ENCODE measurements at regions not wholly inside any gene's neighbourhood (a gene's known extent, or its start where the extent isn't known, plus 50 kb on each side); places are given as distances from the start of the nearest gene placed in this dataset.
"Not testable (repeated sequence)": the region's sequence is repeated elsewhere in the genome, so short reads cannot be mapped to it uniquely, and the experiment has no call there.

DNA sequence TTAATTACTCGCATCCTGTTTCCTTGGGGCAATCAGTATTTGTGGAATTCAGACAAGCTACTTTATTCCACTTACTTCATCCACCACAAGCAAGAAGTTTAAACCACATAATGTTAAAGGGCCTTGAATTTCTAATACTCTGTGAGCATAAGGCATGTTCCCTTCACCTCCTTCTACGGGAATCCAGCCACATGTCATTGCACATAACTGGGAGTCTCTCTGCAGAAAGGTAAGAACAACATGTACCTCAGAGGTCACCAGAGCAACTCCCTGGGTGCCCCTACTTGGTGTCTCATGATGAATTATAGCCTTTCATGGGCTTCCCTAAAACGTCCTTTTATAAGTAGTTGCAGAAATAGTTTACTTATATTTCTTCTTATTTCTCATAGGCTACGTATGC is 553.2 kb downstream of the DTWD2 start:
- H3K4me3 ChIP-seq (ENCODE audit: low read depth, low read length): no peak overlapping the region
- TF ChIP-seq, protein P1, sequence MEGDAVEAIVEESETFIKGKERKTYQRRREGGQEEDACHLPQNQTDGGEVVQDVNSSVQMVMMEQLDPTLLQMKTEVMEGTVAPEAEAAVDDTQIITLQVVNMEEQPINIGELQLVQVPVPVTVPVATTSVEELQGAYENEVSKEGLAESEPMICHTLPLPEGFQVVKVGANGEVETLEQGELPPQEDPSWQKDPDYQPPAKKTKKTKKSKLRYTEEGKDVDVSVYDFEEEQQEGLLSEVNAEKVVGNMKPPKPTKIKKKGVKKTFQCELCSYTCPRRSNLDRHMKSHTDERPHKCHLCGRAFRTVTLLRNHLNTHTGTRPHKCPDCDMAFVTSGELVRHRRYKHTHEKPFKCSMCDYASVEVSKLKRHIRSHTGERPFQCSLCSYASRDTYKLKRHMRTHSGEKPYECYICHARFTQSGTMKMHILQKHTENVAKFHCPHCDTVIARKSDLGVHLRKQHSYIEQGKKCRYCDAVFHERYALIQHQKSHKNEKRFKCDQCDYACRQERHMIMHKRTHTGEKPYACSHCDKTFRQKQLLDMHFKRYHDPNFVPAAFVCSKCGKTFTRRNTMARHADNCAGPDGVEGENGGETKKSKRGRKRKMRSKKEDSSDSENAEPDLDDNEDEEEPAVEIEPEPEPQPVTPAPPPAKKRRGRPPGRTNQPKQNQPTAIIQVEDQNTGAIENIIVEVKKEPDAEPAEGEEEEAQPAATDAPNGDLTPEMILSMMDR (conservative IDR thresholded peaks at IDR 0.05; ENCODE audit: low read depth, low read length): no peak
- no peak for DNase-seq (ENCODE audit: low read depth)

DNA sequence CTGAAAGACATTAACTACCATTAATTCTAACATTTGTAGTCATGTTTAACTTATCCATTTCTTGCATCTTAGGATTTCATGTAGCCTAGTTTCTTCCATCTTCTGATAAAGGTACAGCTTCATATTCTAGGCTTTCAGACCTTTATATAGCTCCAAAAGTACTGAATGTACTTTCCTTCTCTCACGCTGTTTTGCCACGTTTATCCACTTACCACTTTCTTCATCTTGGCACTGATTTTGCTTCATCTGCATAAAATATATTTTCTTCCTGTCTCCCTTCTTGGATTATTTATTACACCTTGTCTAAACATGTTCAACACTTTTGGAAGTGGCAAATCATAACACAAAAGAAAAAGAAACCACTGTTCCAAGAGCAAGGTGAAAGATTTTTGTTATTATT is 553.8 kb downstream of the DTWD2 start:
- DNase-seq (ENCODE audit: low read depth): no peak
- no peak overlapping the region for H3K4me3 ChIP-seq (ENCODE audit: low read depth, low read length)
- TF ChIP-seq, protein P1 (conservative IDR thresholded peaks at IDR 0.05; ENCODE audit: low read depth, low read length): no peak

DNA sequence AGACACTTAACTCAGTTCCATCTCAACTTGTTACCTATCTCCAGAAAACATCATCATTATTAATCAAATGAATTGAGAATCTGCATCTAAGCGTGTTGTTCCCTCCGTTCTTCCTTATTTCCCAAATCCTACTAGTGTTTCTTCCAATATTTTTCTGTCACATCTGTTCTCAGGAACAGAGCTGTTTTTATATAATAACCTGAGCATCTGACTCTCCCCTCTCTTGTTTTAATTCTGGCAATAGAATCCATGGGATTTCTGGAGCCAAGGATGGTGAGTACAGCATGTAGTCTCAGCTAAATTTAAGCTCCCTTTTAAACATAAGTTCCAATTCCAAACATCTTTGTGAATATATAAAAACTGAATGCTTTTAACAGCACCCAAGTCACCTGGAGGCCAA is 558.3 kb downstream of the DTWD2 start:
- H3K4me3 ChIP-seq (ENCODE audit: low read depth, low read length): no peak overlapping the region
- no peak for DNase-seq (ENCODE audit: low read depth)
- TF ChIP-seq, protein P1 (conservative IDR thresholded peaks at IDR 0.05; ENCODE audit: low read depth, low read length): no peak

DNA sequence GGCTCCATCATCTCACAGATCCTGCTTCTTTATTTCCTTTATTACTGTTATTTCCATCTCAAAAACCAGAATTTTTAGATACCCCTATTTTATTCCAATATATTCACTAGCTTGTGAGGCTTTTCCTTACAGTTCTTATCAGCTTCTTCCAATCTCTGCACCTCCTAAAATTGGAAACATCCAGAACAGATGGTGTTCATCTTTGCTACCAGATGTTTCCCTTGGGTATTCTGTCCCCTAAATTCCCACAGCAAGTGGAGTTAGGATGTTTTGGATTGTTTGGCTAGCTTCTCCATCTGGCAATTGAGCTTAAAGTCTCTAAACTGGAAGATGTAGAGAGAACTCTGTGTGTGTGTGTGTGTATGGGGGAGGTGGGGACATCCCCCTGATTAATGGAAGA is 580.4 kb downstream of the DTWD2 start:
- no peak for DNase-seq (ENCODE audit: low read depth)
- TF ChIP-seq, protein P1 (conservative IDR thresholded peaks at IDR 0.05; ENCODE audit: low read depth, low read length): no peak
- no peak overlapping the region for H3K4me3 ChIP-seq (ENCODE audit: low read depth, low read length)

DNA sequence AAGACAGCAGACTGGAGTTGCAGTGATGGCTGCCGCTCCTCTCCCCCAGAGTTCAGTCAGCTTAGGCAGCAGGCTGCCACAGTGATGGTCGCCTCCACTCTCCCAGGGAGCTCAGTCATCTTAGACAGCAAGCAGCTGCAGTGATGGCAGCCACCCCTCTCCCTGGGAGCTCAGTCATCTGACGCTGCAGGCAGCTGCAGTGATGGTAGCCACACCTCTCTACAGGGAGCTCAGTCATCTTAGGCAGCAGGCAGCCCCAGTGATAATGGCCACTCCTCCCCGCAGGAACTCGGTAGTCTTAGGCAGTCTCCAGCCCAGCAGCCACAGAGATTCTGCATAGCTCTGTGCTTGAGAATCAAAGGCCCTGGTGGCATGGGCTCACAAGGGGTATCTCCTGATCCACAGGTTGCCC is 582.7 kb downstream of the DTWD2 start:
- DNase-seq (ENCODE audit: low read depth): no peak
- no peak overlapping the region for H3K4me3 ChIP-seq (ENCODE audit: low read depth, low read length)
- TF ChIP-seq, protein P1 (conservative IDR thresholded peaks at IDR 0.05; ENCODE audit: low read depth, low read length): no peak

DNA sequence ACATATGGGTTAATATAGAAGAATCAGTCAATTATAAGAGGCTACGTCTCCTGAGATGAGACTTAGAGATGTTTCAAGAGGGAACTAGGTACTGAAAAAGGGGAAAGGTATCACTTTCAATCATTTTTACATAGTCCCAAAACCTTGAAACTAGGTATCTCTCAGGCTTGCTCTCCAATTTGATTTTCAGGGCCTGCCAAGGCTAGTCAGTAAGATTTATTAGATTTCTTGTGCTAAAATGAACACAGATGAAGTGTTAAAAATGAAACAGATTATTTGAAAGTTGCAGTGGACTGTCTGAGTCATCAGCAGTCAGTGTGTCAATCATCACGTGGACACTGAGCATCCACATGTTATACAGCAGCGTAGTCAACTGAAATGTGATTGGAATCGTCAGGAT is 591.1 kb downstream of the DTWD2 start:
- H3K4me3 ChIP-seq (ENCODE audit: low read depth, low read length): no peak overlapping the region
- TF ChIP-seq, protein P1 (conservative IDR thresholded peaks at IDR 0.05; ENCODE audit: low read depth, low read length): no peak
- DNase-seq (ENCODE audit: low read depth): no peak

DNA sequence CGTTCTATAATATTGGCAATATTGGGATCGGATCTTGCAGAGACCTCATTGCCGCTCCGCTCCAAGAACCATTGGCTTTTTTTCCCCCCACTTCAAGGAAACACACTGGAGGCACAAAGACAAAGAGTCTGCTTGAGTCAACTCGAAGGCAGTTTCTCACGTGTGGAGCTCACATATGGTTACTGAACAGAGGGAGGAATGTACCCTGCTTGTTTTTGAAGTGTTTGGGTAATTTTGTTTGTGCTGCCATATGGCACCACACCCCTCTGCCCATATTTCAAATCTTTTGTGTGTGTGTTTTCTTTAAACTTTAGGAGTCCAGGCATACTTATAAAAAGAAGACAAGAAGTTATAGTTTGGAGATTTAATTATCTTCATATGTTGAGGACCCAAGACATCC is 595.9 kb downstream of the DTWD2 start:
- DNase-seq (ENCODE audit: low read depth): no peak
- no peak overlapping the region for H3K4me3 ChIP-seq (ENCODE audit: low read depth, low read length)
- TF ChIP-seq, protein P1 (conservative IDR thresholded peaks at IDR 0.05; ENCODE audit: low read depth, low read length): no peak

DNA sequence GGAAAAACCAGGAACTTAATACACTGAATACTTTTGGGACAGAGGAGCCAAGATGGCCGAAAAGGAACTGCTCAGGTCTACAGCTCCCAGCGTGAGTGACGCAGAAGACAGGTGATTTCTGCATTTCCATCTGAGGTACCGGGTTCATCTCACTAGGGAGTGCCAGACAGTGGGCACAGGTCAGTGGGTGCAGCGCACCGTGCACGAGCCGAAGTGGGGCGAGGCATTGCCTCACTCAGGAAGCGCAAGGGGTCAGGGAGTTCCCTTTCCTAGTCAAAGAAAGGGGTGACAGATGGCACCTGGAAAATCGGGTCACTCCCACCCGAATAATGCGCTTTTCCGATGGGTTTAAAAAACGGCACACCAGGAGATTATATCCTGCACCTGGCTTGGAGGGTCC is 605.4 kb downstream of the DTWD2 start:
- H3K4me3 ChIP-seq (ENCODE audit: low read depth, low read length); DNase-seq (ENCODE audit: low read depth): not testable (repeated sequence)
